MM.1S (cell line): ENCODE measurements at regions not wholly inside any gene's neighbourhood (a gene's known extent, or its start where the extent isn't known, plus 50 kb on each side); places are given as distances from the start of the nearest gene placed in this dataset.

Experiments
- DNase-seq: peaks from one replicate; pipeline ENCODE4 v3.0.0-alpha.2; 2015
- H2AFZ ChIP-seq: fragments of 300-600 bp; sonication (generic); 2 replicates; pipeline ENCODE4 v1.6.0; 2016; ENCODE audit warnings: antibody characterized with exemption, low read length
- H3F3A ChIP-seq: fragments of 300-600 bp; sonication (generic); 2 replicates; pipeline ENCODE4 v1.6.1; 2016; ENCODE audit warnings: mild to moderate bottlenecking, antibody characterized with exemption, low read length, moderate library complexity, mixed read lengths; ENCODE audit not compliant: insufficient read depth
- H3K27ac ChIP-seq: fragments of 300-600 bp; sonication (generic); 2 replicates; pipeline ENCODE4 v1.5.1; 2016; ENCODE audit warnings: mild to moderate bottlenecking, low read length
- H3K27me3 ChIP-seq: fragments of 300-600 bp; sonication (generic); replicated peaks from 2 replicates; pipeline ENCODE4 v1.6.0; 2016; ENCODE audit warnings: low read length; ENCODE audit not compliant: insufficient read depth
- H3K36me3 ChIP-seq: fragments of 300-600 bp; sonication (generic); replicated peaks from 2 replicates; pipeline ENCODE4 v1.6.1; 2016; ENCODE audit warnings: mild to moderate bottlenecking, low read length, mixed read lengths; ENCODE audit not compliant: insufficient read depth
- H3K4me1 ChIP-seq: fragments of 300-600 bp; sonication (generic); 2 replicates; pipeline ENCODE4 v1.6.1; 2016; ENCODE audit warnings: low read length, mixed read lengths
- H3K4me2 ChIP-seq: fragments of 300-600 bp; sonication (generic); 2 replicates; pipeline ENCODE4 v1.6.0; 2016; ENCODE audit warnings: low read depth, low read length
- H3K4me3 ChIP-seq: fragments of 300-600 bp; sonication (generic); 2 replicates; pipeline ENCODE4 v1.5.1; 2016; ENCODE audit warnings: low read length, mixed read lengths
- H3K79me2 ChIP-seq: fragments of 300-600 bp; sonication (generic); 2 replicates; pipeline ENCODE4 v1.6.1; 2016; ENCODE audit warnings: mixed run types, low read length, mixed read lengths
- H3K9ac ChIP-seq: fragments of 300-600 bp; sonication (generic); 2 replicates; pipeline ENCODE4 v1.6.1; 2016; ENCODE audit warnings: low read length, mixed read lengths
- H3K9me2 ChIP-seq: fragments of 300-600 bp; sonication (generic); replicated peaks from 2 replicates; pipeline ENCODE4 v1.6.1; 2016; ENCODE audit warnings: mild to moderate bottlenecking, low read length, mixed read lengths; ENCODE audit not compliant: insufficient read depth
- H3K9me3 ChIP-seq: fragments of 300-600 bp; sonication (generic); replicated peaks from 2 replicates; pipeline ENCODE4 v1.6.1; 2016; ENCODE audit warnings: mild to moderate bottlenecking, low read length, mixed read lengths; ENCODE audit not compliant: insufficient read depth
- H4K20me1 ChIP-seq: fragments of 300-600 bp; sonication (generic); 2 replicates; pipeline ENCODE4 v1.6.1; 2016; ENCODE audit warnings: mild to moderate bottlenecking, low read length, moderate library complexity, mixed read lengths; ENCODE audit not compliant: insufficient read depth
- CTCF ChIP-seq: fragments of 300-600 bp; sonication (generic); IDR thresholded peaks from 2 replicates; pipeline ENCODE4 v1.5.1; 2016; ENCODE audit warnings: antibody characterized with exemption, low read length, mixed read lengths
- EZH2 ChIP-seq: fragments of 300-600 bp; sonication (generic); optimal IDR thresholded peaks from 2 replicates; pipeline ENCODE3; 2017; ENCODE audit warnings: low read depth, mild to moderate bottlenecking, antibody characterized with exemption, low read length, mixed read lengths
- EZH2phosphoT487 ChIP-seq: fragments of 300-600 bp; sonication (generic); IDR thresholded peaks from 2 replicates; pipeline ENCODE4 v1.6.1; 2018; ENCODE audit warnings: antibody characterized with exemption, low read length

GRCh38 chr4:33302321-33302720 lies 2582.2 kb downstream of the PCDH7 start:
- no peaks in the 10 kb centered on the region for H3K9me2 ChIP-seq
- TF ChIP-seq CTCF: no peak
- no peak for TF ChIP-seq EZH2phosphoT487
- TF ChIP-seq EZH2: no peak
- no peaks in the 10 kb centered on the region for H3K4me1 ChIP-seq
- H3K4me2 ChIP-seq: no peak overlapping the region
- H3K9me3 ChIP-seq: no peaks in the 10 kb centered on the region
- no peaks in the 10 kb centered on the region for H3K79me2 ChIP-seq
- no peak overlapping the region for H3K4me3 ChIP-seq
- DNase-seq: no peak
- H3K27ac ChIP-seq: no peak overlapping the region
- H3K9ac ChIP-seq: no peak overlapping the region
- H3F3A ChIP-seq: no peaks in the 10 kb centered on the region
- no peaks in the 10 kb centered on the region for H4K20me1 ChIP-seq
- no peaks in the 10 kb centered on the region for H3K27me3 ChIP-seq
- H2AFZ ChIP-seq: no peak overlapping the region
- H3K36me3 ChIP-seq: no peaks in the 10 kb centered on the region

- no peak overlapping the region for H3K4me3 ChIP-seq
- no peak for DNase-seq
- H2AFZ ChIP-seq: no peak overlapping the region
- H4K20me1 ChIP-seq: no peaks in the 10 kb centered on the region
- H3K27ac ChIP-seq: no peak overlapping the region
- no peak for TF ChIP-seq EZH2phosphoT487
- no peak for TF ChIP-seq CTCF
- TF ChIP-seq EZH2: no peak
- H3K9me3 ChIP-seq: no peaks in the 10 kb centered on the region
- H3K9me2 ChIP-seq: no peaks in the 10 kb centered on the region
- H3K9ac ChIP-seq: no peak overlapping the region
- H3K79me2 ChIP-seq: no peaks in the 10 kb centered on the region
- no peak overlapping the region for H3K4me2 ChIP-seq
- no peaks in the 10 kb centered on the region for H3K36me3 ChIP-seq
- no peaks in the 10 kb centered on the region for H3F3A ChIP-seq
- H3K4me1 ChIP-seq: no peaks in the 10 kb centered on the region
- H3K27me3 ChIP-seq: no peaks in the 10 kb centered on the region
These were observed 2586.0 kb downstream of the PCDH7 start for GRCh38 chr4:33306131-33306530.

- Histone ChIP-seq H3K4me3 (no peak overlapping the region), H3K9me3 (no peaks in the 10 kb centered on the region), H3K4me1 (no peaks in the 10 kb centered on the region), H3K36me3 (no peaks in the 10 kb centered on the region), H3K27me3 (no peaks in the 10 kb centered on the region), H2AFZ (no peak overlapping the region), H3K27ac (no peak overlapping the region), H3F3A (no peaks in the 10 kb centered on the region), H4K20me1 (no peaks in the 10 kb centered on the region), H3K79me2 (no peaks in the 10 kb centered on the region), H3K4me2 (no peak overlapping the region), H3K9ac (no peak overlapping the region), H3K9me2 (no peaks in the 10 kb centered on the region)
- TF ChIP-seq EZH2 (no peak), CTCF (no peak), EZH2phosphoT487 (no peak)
- DNase-seq: no peak
These were observed 2595.9 kb downstream of the PCDH7 start for GRCh38 chr4:33316033-33316432.
